DMS153 (cell line): ENCODE measurements at regions not wholly inside any gene's neighbourhood (a gene's known extent, or its start where the extent isn't known, plus 50 kb on each side); places are given as distances from the start of the nearest gene placed in this dataset.

ENCODE experiments used
- DNase-seq: peaks from one replicate; lab custom pipeline; 2025; lab: John Stamatoyannopoulos, UW

GRCh38 chr12:97335115-97335514 lies 127.5 kb upstream of the RMST start:
- no peak for DNase-seq

GRCh38 chr12:97336900-97337751 lies 125.5 kb upstream of the RMST start:
- no peak for DNase-seq

GRCh38 chr12:97342130-97342529 lies 120.5 kb upstream of the RMST start:
- no peak for DNase-seq

GRCh38 chr12:97347956-97348355 lies 114.6 kb upstream of the RMST start:
- no peak for DNase-seq

GRCh38 chr12:97358361-97358760 lies 104.2 kb upstream of the RMST start:
- DNase-seq, result no peak

- no peak for DNase-seq
These were observed 103.4 kb upstream of the RMST start for GRCh38 chr12:97359021-97359690.

- no peak for DNase-seq
These were observed 98.9 kb upstream of the RMST start for GRCh38 chr12:97363693-97364092.

- no peak for DNase-seq
These were observed 94.0 kb upstream of the RMST start for GRCh38 chr12:97368462-97369163.

- no peak for DNase-seq
These were observed 87.3 kb upstream of the RMST start for GRCh38 chr12:97375310-97375709.

GRCh38 chr12:97380440-97380839 lies 82.2 kb upstream of the RMST start:
- DNase-seq, result no peak

- no peak for DNase-seq
These were observed 77.5 kb upstream of the RMST start for GRCh38 chr12:97385121-97385520.

- no peak for DNase-seq
These were observed 76.4 kb upstream of the RMST start for GRCh38 chr12:97386133-97386581.

GRCh38 chr12:97387844-97388243 lies 74.8 kb upstream of the RMST start:
- DNase-seq, result no peak

GRCh38 chr12:97394657-97395056 lies 67.9 kb upstream of the RMST start:
- DNase-seq, result no peak

GRCh38 chr12:97397008-97397407 lies 65.6 kb upstream of the RMST start:
- no peak for DNase-seq

GRCh38 chr12:97398704-97399103 lies 63.9 kb upstream of the RMST start:
- DNase-seq, result no peak

- no peak for DNase-seq
These were observed 58.5 kb upstream of the RMST start for GRCh38 chr12:97404093-97404492.

- DNase-seq, result peak; percentile 67
These were observed 58.1 kb upstream of the RMST start for GRCh38 chr12:97404543-97404942.

- no peak for DNase-seq
These were observed 54.2 kb upstream of the RMST start for GRCh38 chr12:97408363-97408762.

- no peak for DNase-seq
These were observed 51.3 kb upstream of the RMST start for GRCh38 chr12:97411341-97411740.
